NCI-H82 treated with DMSO at 0.1 percent for 48 hours (cell line): ENCODE measurements at regions not wholly inside any gene's neighbourhood (a gene's known extent, or its start where the extent isn't known, plus 50 kb on each side); places are given as distances from the start of the nearest gene placed in this dataset.

Source experiments
- DNase-seq: peaks from one replicate; lab custom pipeline; 2025; ENCODE audit not compliant: unreplicated experiment; lab: John Stamatoyannopoulos, UW

DNA sequence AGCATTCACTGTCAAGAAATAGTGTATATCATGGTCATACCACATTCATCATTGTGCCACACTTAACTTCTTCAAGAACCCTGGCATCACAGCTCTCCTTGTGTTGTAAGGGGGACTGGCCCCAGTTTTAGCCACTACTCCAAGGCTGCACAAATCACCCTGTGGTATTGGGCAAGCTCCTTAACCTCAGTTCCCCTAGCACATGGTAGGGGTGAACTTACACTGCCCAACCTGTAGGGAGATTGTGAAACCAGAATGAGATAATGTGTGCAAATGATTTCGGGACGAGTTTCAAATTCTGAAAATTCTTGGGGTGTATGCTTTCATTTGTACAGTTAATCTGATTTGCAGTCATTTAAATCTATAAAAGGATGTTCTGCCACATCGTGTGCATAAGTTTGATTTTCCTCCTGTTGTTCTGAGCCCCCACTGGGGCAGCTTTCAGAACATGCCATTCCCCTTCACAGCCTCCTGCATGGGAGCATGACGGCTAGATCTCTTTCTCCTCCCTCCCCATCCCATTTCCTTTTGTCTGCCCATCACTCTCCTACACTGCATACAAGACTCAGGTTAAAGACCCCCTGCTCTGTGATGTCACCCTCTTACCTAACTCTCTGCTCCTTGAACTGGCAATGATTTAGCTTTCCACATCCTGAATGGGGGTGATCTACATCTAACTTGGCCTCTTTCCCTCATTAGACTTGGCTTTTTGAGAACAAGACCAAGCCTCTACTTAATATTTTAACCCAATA is 290.3 kb downstream of the CHRM3 start:
- no peak for DNase-seq

DNA sequence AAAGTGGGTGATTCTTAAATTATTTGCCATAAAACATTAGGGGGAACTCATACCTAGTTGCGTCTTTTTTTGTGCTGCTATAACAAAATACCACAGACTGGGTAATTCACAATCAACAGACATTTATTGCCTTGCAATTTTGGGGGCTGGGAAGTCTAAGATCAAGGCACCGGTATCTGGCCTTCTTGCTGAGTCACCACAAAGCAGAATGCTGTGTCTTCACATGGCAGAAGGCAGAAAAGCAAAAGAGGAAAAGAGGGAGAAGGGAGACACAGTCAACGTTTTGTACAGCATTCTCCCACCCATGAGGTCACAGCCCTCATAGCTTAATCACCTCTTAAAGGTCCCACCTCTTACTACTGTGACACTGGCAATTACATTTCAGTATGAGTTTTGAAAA is 291.0 kb downstream of the CHRM3 start:
- DNase-seq, result no peak

DNA sequence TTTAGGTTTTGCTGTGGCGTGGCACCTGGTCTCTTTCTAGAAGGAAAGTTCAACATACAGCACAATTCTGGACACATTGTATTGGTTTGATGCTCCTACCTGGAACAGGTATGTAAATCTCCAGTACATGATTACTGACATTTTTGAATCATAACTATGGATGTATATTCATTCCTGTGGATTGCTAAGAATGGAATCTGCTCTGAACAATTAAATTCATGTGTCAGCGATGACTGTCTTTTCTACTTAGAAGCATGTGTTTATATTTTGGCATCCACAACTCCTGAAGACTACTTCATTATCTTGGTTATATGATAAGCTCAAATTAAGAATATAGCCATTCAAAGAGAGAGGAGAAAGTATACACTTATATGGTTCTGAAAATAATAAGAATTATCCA is 291.8 kb downstream of the CHRM3 start:
- DNase-seq, result no peak

DNA sequence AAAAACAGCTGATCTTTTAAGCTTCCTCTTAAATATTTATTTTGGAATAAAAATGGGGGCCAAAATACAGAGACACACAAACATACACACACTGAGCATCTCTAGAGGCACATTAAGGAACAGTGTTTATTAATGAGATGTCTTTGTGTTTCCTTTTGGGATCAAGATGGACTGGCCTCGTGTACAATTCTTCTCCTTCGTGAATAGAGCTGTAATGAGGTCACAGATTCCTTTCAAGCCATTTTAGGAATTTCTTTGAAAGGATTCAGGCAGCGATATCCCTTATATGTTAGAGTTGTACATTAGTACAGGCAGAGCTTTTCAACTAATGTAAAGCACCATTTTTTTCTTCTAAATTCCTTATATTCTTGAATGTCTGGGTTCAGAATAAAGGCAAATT is 295.7 kb downstream of the CHRM3 start:
- DNase-seq, result no peak

DNA sequence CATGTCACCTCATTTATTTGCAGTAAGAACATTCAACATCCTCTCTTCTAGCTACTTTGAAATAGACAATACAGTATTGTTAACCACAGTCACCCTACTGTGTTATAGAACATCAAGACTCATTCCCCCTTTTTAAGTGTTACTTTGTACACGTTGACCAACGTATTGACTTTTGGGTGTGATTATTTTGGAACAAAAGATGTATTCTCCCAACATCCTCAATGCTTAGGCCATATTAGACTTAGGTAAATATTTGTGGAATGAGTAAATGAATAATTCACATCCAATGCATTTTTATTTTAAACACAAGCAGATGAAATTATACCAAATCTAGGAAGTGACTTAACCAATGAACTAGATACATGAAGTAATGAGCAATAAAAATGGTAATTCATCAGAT is 296.6 kb downstream of the CHRM3 start:
- no peak for DNase-seq

DNA sequence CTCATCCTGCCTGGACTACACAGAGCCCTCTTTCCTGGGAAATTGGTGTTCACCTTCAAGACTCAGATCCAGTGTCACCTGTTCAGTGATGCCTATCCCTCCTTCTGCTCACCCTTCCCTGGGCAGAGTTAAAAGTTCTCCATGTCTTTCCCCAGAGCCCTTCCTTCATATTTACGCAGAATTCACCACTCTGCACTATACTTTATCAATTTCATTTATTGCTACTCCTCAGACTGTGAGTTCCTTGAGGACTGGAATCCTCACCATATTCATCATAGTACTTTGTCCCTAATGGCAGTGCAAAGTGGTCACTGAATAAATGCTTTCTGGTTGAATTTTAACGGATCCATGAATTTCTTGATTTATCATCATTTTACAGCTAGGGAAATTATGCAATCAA is 300.0 kb downstream of the CHRM3 start:
- no peak for DNase-seq

DNA sequence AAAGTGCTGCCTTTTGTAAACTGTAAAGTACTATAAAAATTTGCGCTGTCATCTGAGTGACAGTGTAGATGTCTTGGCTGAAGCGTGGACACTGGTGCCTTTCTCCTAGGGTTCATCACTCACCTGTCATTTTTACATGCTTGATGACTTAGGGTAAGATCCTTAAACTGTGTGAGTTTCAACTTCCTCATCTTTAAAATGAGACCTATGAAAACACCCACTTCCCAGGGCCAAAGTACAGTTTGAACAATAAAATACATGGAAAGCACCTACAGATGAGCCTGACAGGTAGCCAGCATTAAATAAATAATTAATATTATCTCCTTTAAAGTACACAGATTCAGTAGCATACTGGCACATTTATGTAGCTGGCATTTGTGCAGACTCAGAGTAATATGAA is 309.9 kb downstream of the CHRM3 start:
- DNase-seq, result no peak

DNA sequence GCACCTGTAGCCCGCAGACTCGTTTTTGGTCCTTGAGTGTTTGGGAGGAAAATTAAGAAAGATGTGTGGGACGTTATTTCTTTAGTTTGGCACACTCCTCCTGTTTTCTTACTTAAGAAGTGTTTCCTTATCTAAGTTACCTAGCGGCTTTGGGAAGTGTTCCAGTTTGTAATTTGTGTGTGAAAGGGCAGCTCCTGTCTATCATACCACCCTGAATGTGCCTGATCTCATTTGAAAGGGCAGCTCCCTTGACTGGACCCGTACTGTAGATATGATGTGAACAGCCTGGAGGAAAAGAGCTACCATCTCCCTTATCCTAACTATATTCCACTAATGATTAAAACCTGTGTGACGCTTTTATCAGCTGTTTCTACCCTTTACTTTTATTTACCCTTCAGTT is 314.3 kb downstream of the CHRM3 start:
- no peak for DNase-seq

DNA sequence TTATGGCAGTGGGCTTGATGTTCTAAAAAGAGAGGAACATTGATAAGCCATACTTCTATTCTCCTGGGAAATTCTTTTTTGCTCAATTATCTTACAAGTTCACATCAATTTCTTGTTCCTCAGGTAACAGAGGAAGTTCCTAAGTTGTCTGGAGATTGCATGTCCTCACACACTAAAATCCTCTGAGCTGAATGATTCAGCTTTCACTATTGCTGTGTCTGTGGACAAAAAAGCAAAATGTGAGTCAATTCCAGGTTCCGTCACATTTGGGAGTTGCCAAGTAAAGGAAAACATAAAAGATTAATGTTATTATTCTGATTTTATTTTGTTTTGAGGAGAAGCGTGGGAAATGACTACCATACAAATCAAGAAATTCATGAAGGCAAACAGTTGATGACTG is 316.7 kb downstream of the CHRM3 start:
- DNase-seq, result no peak

DNA sequence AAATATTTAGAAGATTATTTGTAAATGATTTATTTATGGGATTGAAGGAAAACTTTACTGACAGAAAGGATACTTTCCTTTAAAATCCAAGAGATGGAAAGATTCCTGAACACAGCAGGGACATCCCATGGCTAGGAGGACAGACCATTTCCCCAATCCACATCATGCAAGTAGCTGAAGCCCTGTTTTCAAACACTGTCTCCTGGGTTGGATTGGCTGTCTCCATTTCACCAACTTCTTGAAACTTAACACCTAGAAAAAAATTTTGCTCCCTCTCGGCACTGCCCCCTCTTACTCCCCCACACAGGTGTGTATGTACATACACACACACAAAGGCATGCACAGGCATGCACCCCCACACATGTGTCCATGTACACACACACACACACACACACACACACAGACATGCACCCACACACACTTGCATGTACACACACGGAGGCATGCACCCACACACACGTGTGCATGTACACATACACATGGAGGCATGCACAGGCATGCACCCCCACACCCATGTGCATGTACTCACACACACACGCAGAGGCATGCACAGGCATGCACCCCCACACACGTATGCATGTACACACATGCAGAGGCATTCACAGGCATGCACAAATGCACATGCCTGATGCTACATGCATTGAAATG is 320.0 kb downstream of the CHRM3 start:
- DNase-seq, result no peak

DNA sequence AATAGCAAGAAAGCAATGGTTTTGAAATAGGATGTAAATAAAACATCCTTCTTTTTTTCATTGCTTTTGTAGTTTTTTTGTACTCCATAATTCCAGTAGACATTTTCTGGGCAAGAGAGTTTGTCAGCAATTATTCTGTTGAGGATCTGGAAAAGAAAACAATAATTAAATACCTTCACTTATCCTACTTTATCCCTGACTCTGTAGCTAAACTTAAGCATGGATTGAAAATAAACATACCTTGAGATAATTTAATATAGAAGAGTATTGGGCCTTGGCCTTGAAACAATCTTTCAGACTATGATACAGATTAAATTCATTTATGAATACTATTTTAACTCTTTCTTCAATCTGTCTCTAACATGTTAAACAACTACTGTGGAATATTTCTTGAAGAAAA is 321.2 kb downstream of the CHRM3 start:
- DNase-seq, result no peak

DNA sequence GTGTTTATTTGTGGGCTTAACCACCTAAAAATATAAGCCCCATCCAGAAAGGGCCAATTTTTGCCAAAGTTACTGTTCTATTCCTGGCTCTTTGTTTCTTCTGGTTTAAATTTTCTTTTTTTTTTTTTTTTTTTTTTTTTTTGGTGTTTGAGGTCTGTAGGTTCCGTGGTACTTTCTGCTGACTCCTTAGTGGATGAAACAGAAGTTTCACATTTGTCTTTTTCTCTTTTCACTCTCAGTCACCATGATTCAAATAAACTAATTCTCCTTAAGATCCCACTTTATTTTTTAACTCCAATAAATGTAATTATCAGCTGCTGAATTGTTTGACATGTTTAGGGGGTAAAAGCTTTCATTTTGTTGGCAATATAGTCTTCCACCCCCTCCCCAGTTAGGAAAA is 322.3 kb downstream of the CHRM3 start:
- DNase-seq, result no peak

DNA sequence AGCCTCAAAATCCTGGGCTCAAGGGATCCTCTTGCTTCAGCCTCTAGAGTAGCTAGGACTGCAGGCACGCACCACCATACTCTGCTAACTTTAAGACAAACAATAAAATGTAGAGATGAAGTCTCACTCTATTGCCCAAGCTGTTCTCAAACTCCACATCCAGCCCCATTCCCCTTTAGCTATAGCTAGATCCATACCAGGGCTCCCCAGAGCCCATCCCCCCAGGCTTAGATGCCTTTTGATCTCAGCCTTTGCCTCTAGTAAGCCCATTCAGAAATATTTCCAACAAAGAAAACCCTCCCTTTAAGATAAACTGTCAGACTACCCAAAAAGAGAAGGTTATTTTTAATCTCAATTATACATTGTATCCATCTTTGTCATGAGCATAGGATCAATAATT is 325.4 kb downstream of the CHRM3 start:
- DNase-seq, result no peak

DNA sequence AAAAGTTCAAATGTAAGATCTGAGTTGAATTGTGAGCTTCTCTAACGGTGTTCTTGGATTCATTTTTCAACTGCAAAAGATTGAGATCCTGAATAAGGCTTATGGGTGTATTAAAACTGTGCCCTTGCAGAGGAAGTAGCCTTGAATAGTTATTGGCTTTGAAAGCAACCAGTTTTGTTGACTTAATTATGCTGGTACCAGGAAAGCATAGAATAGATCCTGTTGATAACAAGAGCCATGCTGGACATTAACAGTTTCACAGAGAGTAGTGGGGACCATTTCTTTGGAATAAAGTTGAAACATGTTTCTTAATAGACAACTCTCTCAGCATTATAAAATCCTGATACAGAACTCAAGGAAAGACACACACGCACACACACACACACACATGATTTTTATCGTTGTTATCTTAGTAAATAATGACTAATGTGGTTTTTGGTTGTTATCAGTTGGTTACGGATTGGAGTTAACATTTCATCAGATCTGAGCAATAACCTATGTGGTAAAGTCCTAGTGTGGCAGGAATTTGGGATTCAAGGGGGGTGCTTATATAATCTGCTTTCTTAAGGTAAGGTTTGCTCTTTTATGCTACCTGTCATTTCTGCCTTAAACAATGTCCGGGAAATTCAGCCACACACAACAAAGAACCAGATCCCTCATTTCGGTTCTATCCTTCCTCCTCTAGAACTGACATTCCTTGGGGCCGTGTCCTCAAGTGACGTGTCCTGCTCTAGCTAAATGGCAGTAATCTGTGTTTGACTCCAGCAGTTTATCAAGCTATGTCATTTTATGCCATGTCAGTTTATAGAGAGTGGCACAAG is 330.9 kb downstream of the CHRM3 start:
- DNase-seq, result no peak

DNA sequence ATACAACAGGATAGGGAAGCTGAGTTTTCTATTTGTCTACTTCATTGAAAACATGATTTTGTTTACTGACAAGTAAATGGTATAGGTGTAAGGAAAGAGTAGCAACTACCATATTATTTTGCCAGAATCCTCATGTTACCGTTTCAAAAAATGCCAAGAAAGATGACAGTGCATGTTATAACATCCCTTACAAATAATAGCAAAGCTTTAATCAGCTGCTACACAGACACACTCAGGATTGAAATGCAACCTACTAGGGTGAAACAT is 331.5 kb downstream of the CHRM3 start:
- DNase-seq, result no peak

DNA sequence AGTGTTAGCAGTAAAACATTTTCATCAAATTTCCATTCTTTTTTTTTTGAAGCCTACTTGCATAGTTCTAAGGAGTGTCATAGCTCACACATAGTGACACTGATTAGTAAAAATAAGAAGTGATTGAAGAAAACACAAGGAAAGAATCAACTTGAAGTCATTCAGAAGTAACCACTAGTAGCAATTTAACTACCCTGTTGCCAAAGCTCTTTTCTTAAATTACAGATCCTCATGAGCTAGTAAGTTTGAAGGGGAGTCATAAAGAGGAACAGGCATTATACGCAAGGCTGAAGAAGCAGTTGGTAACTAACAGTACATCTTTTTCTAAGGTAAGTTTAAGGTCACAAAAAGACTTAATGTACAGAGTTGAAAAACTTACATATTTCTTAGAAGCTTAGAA is 332.2 kb downstream of the CHRM3 start:
- DNase-seq, result no peak

DNA sequence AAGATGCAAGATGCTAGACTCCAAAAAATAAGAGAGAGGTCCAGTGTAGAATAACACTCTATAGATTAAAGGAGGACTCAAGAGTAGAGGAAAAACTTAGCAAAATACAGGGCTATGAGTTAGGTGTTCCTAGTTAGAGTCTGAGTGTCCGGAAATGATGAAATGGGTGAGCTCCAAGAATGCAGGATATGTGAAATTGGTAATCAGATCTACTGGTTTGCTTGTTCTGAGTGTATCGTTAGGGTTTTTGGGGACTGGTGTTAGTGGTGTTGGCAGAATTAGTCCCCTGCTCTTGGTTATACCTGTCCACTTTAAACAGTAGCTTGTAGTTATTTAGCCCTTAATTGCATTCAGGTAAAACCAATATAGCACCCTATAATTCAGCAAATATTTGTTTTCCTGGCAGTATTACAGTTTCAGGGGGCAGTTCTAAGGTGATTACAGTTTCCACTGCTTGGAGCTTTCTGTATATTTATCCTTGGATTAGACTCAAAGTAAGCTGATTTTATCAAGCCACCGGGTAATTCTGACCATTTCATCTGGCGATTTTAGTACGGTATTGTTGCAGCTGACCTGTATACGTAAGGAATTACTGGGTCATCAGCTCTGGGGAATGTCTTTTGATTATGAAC is 332.7 kb downstream of the CHRM3 start:
- no peak for DNase-seq

DNA sequence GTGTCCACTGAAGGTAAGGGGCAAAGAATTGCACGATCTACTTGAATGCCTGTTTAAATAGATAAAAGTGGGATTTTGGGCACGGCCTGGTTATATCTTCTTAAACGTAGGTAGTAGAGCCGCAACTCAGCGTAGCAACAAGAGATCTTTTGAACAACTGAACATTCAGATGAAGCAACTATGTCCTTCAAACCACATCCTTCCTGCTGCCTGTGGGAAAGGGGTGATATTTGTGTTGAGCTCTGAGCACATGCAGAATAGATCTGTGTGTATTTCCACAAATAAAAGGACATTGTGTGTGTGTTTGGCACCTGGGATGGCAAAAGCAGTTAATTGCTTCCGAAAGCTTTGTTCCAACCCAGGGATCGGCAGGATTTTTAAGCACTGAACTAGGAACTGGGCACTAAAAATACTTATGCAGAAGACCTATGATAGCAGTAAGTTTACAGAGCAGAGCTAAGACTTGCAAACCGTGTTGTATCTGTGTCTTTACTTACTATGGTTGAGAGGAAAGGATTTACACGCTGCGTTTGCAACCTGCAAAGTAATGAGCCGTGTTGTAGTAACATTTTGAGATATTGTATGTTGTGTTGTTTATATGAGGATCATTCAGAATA is 333.4 kb downstream of the CHRM3 start:
- no peak for DNase-seq

DNA sequence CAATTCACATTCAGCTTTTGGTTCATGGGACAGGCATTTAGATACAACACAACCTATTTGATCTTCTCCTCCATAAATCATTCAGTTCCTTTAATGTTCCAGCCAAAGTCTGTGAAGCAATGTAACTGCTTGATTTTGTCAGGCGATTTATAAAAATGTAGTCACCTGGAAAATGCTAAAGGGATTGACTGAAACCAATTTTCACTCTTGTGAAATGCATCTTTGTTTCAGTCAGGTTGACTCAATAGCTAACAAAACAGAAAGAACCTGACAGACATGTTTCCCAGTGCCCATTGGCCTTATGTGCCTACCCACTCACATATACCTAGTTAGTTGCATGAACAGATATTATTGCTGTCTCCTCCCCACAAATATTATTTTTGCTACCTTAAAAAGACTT is 335.7 kb downstream of the CHRM3 start:
- no peak for DNase-seq

DNA sequence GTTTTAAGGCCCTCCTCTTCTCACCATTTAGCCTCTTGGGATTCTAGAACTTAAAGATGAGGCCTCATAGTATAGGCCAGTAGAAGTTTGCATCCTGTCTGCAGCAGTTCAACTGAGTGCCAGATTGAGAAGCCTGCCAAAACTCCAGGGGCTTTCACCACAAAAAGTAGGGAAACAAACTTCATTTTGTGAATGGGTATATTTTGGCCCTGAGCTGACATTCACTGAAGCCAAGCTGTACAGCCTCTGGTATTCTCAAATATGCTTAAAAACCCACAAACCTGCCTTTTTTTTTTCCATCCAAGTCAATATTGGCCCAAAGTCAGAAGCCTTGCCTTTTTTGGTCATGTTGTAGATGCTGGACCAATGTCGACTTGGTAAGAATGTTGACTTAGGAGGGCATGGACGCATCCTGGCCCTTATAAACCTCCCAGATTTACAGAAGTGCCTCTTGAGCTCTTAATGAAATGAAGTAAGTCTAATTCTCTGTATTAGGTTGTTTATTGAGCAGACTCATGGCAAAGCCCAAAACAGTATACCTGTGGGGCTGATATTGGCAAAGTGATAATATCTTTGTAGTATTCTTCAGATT is 337.5 kb downstream of the CHRM3 start:
- no peak for DNase-seq

DNA sequence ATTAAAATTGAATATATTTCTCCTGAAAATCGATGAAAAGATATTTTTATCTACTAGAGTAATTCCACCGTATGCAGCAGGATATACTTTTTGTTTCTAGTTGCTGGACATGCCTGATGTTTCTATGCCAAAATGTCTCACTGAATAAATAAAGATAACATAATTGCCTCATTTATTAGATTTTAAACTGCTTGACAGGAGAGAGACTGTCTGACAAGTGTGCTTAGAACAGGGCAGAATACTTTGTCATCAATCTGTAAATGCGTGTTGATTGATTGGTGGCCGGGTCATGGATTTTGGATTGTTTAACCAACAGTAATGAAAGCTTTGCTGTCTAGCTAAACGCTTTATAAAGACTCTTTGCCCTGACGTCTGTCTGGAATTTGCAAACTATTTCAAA is 339.0 kb downstream of the CHRM3 start:
- no peak for DNase-seq
